GM21825 (cell line): ENCODE measurements at regions not wholly inside any gene's neighbourhood (a gene's known extent, or its start where the extent isn't known, plus 50 kb on each side); places are given as distances from the start of the nearest gene placed in this dataset.
A peak's percentile ranks its signal among the peaks of the same experiment; 100 is the strongest.
"Not testable (repeated sequence)": the region's sequence is repeated elsewhere in the genome, so short reads cannot be mapped to it uniquely, and the experiment has no call there.

Experiments
- ATAC-seq: cut with Tn5 transposase; IDR thresholded peaks from one replicate; pipeline ENCODE4 v1.9.1; 2021; ENCODE audit warnings: mild to moderate bottlenecking, moderate library complexity; ENCODE audit not compliant: unreplicated experiment

DNA sequence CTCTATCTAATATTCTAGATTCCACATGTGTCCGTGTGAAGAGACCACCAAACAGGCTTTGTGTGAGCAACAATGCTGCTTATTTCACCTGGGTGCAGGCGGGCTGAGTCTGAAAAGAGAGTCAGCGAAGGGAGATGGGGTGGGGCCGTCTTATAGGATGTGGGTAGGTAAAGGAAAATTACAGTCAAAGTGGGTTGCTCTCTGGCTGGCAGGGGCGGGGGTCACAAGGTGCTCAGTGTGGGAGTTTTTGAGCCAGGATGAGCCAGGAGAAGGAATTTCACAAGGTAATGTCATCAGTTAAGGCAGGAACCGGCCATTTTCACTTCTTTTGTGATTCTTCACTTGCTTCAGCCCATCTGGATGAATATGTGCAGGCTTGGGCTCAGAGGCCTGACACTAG is 779.3 kb downstream of the RNF144A start:
- not testable (repeated sequence) for ATAC-seq

GRCh38 chr2:7697052-7697451 is 779.8 kb downstream of the RNF144A start:
- no peak for ATAC-seq

DNA sequence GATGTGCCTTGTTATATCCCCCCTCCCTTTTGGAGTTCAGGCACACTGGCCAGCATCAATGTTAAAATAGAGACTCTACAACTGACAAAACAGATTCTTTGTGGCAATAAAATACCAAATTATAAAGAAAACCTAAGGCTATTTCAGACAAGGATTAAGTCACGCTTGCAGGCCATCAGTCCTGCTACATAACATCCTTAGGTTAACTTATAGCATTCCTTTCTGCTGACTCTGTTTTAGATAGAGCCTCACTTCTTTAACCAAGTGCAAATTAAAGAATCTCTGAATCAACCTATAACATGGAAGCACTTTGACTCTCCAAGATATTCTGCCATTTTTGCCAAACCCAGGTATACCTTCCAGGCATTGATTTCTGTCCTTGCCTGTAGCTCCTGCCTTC is 784.6 kb downstream of the RNF144A start:
- no peak for ATAC-seq

GRCh38 chr2:7703048-7703447 is 785.8 kb downstream of the RNF144A start:
- peak; percentile 55 for ATAC-seq

DNA sequence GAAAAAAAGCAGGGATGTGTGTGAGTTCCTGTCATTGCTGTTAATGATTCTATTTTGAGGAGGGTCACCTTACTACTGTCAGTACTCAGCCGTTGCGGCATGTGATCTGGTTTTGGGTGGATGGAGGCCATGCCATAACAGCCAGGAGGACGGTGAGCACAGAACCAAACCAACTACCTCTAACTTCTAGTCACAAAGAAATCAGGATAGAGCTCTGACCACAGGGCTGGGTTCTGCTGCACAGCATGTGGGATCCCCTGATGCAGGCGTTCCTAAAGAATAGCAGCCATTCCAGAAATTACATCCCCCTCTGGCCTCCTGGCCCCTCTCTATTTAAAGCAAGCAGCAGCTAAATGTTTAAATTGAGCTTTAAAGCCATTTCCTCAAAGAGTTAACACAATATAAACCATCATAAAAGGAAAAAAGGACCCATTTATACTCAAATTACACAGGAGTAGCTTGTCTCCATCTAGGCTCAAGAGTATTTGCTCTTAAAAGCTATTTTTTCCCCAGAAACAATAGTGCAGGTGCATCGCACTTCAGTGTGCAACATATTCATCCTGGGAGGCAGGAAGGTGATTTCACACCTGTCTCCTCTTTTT is 786.4 kb downstream of the RNF144A start:
- no peak for ATAC-seq

DNA sequence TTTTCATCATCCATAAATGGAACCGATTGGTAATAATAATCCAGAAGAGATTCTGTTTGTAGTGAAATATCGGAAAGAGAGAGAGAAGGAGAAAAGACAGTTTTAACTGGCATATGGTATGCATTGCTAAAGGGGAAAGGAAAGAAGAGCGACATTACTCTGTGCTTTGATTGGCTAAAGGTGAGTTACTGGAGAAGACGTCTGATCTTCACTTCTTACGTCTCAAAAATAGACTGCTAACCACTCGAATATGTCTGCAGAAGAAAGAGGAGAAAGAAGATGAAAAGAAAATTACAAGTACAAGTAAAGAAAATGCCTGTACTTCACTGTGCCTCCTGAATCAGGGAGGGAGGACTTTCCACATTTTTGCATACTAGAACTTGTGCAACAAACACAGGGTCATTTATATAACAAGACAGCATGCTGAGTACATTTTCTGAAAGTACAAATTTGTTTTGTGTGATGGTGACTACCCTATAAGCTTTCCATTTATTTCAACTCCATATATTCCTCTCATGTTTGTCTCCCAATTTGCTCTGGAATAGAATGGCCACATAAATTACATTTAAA is 787.2 kb downstream of the RNF144A start:
- ATAC-seq, result no peak

- ATAC-seq, result no peak
Measured at GRCh38 chr2:7706791-7707190, 789.6 kb downstream of the RNF144A start.

GRCh38 chr2:7707723-7708122 is 790.5 kb downstream of the RNF144A start:
- ATAC-seq, result no peak

DNA sequence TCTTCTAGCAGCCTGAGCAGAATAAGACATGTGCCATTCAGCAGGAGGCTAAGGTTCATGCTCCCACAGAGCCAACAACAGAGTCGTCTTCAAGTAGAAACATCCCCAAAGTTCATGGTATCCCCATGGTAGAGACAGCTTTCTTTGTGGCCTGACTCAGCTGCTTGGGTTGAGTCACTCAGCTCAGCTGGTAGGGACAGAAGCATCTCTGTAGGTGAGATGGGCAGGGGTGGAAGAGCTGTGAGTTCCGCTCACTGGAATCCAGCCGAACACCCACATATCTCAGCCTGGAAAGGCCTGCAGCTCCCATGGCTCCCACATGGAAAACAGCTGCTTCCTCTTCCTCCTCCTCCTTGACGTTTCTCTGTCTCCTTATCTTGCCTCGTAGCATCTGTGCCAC is 792.7 kb downstream of the RNF144A start:
- no peak for ATAC-seq

- ATAC-seq, result no peak
Measured at GRCh38 chr2:7711167-7711566, 794.0 kb downstream of the RNF144A start.

GRCh38 chr2:7719876-7720275 is 802.7 kb downstream of the RNF144A start:
- no peak for ATAC-seq

GRCh38 chr2:7721413-7721995 is 804.3 kb downstream of the RNF144A start:
- ATAC-seq, result no peak

- no peak for ATAC-seq
Measured at GRCh38 chr2:7722212-7722910, 805.1 kb downstream of the RNF144A start.

DNA sequence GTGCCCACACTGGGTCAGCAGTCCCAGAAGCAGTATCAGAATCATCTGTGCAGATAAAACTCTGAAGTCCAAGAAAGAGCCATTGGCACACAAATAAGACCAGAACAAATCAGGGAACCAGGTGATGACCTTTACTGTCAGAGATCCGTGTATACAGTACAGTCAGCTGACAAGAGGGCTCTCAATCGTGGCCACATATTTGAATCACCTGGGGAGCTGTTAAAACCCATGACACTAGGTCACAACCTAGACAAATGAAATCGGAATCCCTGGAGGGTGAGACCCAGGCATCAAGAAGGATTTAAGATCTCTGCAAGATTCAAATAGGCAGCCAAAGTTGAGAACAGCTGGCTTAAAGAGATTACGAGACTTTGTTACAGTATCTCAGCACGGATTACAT is 807.1 kb downstream of the RNF144A start:
- ATAC-seq, result no peak

GRCh38 chr2:7725171-7725849 is 808.1 kb downstream of the RNF144A start:
- no peak for ATAC-seq

- ATAC-seq, result no peak
Measured at GRCh38 chr2:7725850-7726242, 808.6 kb downstream of the RNF144A start.

DNA sequence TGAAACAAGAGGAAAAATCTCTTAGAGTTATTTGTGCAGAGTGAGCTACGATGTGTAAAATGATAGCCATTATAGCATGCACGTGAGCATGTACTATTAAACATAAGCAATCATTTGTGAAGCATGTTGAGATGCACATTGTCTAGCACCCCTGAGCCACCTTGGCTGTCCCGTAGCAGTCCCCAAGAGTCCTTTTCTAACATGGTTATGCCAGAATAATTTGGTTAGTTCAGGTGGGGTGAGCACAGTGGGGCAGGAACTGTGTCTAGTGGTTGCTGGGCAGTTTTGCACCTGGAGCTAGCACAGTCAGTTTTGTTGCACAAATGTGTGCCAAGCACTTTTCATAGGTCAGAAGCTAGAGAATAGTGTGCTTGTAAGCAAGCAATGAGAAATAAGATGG is 809.8 kb downstream of the RNF144A start:
- no peak for ATAC-seq

DNA sequence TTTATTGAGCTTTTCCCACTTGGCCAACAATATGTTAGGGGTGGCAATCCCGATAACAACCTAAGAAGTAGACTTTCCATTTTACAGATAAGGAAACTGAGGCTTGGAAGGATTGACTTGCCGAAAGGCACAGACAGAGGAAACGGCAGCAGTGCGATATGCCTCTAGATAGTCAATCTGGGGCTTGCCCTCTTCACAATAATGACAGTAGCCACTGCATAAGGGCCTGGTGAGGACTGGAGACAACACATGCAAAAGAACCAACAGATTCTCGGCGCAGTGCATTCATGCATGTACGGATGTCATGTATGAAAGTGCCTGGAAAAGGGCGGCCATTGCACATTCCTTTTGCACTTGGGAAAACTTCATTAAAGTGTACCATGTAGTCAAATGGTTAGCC is 811.2 kb downstream of the RNF144A start:
- ATAC-seq, result no peak

DNA sequence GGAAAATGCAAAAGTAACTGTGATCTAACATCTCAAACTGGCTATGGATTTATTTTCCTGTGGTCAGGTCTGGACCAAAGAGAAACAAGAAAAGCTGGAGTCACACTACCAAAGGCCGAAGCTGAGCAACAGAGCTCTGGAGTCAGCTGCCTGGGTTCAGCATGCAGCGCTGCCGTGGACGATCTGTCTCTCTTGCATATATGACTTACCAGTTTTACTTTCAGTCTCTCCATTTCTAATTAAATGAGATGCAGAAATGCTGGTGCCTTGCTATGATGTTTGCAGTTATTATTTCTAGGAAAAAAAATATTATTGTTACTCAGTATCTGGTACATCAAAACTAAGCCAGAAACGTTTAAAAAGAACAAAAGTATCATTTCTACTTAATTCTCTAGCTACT is 813.2 kb downstream of the RNF144A start:
- no peak for ATAC-seq

DNA sequence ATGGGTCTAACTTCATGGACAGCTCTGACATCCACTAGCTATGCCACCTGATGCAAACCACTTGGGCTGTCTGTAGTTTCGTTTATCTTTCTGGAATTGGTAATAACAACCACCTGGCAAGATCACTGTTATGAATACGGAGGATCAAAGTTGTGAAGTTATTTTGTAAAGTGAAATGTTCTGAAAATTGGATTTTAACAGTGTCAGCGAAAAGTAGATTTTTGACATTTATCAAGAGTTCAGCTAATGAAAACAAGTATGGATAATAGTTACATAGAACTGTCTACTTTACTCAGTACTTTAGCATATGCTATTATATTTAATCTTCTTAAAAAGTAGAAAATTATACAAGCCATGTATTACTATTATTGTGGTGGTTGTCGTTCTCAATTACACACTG is 813.8 kb downstream of the RNF144A start:
- ATAC-seq, result no peak

DNA sequence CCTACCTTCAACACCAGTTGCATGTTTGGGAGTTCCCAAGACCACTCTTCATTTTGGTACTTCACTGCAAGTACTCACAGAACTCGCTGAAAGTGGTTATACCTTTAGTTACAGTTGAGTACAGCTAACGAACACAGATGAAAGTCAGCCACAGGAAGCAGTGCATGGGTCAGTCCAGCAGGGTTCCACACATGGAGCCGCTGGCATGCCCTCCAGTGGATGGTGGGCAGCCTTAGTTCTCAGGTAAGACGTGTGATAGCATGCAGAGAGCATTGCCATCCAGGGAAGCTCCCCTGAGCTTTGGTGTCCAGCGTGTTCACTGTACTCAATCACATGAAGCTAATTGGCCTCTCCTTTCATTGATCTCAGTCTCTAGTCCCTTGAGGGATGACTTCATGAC is 815.3 kb downstream of the RNF144A start:
- no peak for ATAC-seq
